ENCODE measurements at regions not wholly inside any gene's neighbourhood (a gene's known extent, or its start where the extent isn't known, plus 50 kb on each side); places are given as distances from the start of the nearest gene placed in this dataset.
"Not testable (repeated sequence)": the region's sequence is repeated elsewhere in the genome, so short reads cannot be mapped to it uniquely, and the experiment has no call there.

DNA sequence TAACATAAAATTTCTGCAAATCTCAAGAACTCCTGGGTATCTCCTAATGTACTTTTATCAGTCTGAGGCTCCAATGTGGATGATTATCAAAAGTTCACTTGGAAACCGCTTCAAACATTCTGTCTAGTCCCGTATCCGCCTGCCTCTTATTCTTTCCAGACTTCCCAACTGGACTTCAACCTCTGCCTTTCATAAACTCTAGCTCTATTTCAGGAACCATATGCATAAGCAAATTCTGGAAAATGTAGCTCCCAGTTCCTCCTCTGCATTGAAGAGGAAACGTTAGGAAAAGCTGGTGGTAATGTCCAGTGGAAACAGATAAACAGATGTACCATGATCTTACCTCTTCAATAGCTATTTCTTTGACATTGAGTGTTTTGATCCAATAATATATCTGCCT is 285.0 kb downstream of the KCNJ2 start:
- no peak for DNase-seq

DNA sequence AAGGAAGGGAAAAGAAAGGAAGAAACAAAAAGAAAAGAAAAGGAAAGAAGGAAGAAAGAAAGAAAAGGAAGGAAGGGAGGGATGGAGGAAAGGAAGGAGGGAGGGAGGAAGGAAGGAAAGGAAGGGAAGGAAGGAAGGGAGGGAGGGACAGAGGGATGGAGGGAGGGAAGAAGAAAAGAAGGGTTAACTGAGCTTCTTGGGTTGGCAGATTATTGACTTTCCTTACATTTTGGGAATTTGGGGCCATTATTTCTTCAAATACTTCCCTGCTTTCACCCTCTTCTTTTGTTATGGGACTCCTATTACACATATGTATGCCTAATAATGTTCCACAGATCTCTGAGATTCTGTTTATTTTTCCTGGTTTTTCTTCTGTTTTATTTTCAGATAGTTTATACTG is 285.6 kb downstream of the KCNJ2 start:
- DNase-seq: no peak

DNA sequence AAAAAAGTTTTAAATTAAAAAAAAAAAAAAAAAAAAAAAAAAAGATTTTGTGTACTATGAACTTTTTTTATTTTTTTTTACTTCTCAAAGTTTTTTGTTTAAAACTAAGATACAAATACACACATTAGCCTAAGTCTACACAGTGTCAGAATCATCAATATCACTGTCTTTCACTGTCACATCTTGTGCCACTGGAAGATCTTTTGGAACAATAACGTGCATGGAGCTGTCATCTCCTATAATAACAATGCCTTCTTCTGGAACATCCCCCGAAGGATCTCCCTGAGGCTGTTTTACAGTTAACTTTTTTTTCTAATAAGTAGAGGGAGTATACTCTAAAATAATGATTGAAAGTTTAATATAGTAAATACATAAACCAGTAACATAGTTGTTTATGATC is 295.7 kb downstream of the KCNJ2 start:
- no peak for DNase-seq

DNA sequence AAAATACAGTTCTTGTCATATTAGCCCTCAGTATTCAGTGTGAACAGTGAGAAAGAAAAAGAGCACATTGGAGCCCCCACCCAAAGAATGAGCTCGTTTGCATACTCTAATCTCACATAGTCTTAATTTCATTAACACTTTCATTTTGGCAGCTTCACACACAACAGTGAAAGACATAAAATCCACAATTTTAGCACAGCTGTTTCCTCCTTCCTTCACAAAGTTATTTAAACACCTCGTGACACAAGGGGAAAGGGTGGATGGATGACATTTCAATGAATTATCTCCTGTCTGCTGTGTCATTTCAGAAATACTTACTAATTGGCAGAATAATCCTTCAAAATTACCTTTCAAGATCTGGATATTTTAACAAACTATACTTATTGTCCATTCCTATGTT is 299.3 kb downstream of the KCNJ2 start:
- DNase-seq: no peak

DNA sequence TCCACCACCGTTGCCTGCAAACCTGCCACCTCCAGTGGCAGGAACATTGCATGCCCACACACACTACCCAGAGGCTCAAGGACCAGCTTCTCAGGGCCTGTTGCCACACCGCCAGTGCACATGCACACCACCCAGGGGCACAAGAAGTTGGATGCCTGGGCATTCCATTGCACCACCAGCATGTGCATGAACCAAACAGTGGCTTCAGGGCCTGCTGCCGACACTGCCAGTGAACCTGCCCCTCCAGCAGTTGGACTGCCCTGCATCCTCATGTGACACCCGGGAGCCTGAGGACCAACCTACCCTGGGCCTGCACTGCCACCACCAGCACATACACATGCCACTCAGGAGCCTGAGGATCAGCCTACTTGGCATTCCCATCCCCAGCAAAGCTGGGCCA is 303.7 kb downstream of the KCNJ2 start:
- DNase-seq: no peak

DNA sequence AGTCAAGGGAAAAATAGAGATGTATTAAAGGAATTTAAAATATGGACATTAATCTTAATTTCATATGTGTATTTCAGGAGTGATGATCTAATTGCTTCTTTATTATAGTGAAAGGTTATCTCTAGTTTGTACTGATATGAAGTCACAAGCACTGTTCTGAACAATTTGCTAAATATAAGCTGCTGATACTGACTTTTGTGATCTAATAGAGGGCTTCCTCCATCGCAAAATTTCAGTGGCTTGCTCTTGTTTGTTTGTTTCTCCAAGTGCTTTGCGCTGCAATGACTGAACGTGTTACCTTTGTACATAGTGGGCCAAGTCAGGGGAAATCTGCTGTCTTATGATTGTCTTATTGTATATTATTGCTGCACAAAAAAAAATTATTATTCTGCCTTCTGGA is 307.0 kb downstream of the KCNJ2 start:
- DNase-seq: no peak

DNA sequence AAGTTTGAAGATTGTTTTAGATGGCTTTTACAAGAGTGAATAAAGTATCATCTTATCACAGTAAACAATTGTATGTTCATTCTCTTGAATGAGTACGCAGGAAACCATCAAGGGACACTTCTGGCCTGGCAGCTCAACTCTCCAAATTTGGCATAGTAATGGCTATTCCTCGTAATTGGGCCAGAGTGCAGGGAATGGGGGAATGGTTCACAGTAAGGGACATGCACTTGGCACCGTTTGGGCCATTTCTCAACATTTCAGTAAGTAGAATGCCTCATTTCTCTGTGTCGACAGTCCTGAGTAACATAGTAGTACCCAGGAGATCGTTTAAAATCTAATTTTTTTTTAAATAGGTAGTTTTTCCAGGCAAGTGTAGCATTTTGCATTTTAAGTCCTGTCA is 309.6 kb downstream of the KCNJ2 start:
- DNase-seq: no peak

DNA sequence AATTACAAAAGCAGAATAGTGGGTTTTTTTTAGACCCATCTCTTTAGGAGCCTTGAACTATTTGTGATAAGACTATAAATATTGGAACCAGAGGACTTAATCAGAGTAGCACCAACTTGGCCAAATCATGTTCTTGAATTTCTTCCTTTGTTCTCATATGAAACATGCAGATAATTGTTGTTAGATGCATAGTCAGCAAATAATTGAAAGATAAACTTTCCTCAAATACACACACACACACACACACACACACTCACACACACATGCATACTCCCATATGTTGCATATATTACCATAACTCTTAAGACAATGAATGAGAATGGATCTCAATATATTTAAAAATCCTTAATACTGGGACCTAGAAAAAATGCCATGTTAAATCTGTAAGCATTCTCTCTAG is 310.4 kb downstream of the KCNJ2 start:
- no peak for DNase-seq

DNA sequence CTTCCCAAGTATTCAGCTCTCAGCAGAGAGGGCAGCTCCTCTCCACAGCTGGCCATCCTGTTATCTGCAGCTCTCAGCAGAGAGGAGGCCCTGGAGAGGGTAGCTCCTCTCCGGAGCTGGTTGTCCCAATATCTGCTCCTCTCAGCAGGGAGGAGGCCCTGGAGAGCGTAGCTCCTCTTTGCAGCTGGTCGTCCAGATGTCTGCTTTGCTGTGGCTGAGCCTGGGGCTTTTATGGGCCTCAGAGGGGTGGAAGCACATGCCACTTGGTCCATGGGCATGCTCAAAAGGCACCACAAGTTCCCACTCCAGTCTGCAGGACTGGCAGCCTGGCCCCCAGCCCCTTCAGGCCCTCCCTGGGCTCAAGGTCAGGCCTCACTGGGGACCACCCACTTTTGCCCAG is 314.3 kb downstream of the KCNJ2 start:
- no peak for DNase-seq

DNA sequence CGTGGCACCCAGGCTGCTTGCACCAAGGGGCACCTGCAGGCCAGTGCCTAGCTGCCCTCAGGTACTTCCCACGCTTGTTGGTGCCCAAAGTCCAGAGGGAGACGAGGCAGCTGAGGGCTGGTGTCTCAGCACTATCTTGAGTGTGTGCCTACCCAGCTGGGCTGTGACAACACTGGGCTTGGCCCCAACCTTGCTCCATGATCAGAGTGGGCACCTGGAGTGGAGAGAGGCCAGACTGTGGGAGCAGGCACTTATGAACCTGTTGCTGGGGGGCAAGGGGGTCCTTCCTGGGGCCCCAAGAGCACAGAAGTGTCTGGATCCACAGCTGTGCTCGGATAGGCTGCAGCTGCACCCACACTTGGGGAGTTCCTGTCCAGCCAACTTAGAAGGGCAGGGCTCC is 314.7 kb downstream of the KCNJ2 start:
- no peak for DNase-seq

DNA sequence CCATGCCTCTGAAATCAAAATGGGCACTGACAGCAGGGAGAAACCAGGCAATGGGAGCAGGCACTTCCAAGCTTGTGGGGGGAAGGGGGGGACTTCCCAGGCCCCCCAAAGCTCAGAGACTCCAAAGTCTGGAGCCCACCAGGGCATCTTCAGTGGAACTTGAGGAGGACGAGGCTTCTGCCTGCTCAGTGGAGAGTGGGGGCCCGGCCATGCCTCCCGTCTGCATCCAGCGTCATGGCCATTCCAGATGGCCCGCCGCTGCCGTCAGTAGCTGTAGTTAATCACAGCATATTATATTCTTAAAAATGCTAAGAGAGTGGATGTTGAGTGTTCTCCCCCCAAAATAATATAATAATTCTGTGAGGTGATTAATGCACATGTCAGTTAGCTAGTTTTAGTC is 315.2 kb downstream of the KCNJ2 start:
- no peak for DNase-seq

DNA sequence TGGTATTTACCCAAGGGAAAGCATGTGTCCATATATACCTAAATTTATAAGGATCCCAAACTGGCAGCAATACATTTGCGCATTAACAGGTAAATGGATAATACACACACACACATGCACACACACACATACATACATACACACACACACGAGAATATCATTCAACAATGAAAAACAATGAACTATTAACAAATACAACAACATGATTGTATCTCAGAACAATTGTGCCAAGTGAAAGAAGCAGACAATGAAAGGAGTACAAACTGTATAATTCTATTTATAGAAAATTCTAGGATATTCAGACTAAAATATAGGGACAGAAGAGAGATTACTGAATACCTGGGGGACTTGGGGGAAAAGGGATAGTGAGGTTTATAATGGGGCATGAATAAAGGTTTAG is 323.0 kb downstream of the KCNJ2 start:
- no peak for DNase-seq

DNA sequence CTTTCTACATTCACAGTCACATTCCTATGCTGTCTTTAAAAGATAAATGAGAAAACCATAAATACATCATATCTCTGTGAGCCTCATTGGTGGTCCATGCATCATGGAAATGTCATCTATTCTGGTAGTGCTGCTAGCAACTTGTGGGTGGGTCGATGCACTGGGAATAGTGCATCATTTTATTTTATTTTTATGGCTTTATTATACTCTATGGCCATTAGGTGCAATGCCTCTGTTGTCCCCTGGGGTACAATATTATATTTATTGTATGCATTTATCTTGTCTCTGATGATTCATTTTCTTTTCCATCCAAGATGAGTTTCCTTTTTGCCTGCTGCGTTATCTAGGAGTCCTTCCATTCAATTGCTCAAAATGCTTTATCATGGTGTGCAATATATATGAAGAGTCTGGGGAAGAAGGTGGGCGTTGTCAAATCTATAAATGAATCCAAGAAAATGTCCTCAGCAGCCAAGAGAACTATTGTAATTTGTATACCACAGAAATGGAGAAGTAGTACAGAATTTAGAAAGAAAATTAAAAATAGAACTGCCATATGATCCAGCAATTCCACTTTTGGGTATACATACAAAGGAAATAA is 324.0 kb downstream of the KCNJ2 start:
- DNase-seq: no peak

DNA sequence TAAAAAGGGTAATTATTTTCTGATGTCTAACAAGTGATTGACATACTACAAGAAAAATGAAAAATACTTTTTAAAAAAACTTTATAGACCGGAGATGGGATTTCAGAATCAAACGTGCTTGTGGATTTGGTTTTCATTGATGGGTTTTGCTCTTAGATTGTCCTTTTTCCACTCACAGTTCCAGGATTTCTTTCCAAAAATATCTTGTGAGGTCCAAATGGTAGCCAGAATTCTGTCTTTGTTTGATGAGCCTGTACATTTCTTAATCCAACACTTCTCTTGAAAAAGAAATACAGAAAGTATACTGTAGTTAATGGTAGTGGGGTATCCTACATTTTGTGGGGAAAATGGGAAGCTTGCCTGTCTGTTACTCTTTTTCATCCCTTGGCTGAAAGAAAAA is 329.3 kb downstream of the KCNJ2 start:
- DNase-seq: no peak

DNA sequence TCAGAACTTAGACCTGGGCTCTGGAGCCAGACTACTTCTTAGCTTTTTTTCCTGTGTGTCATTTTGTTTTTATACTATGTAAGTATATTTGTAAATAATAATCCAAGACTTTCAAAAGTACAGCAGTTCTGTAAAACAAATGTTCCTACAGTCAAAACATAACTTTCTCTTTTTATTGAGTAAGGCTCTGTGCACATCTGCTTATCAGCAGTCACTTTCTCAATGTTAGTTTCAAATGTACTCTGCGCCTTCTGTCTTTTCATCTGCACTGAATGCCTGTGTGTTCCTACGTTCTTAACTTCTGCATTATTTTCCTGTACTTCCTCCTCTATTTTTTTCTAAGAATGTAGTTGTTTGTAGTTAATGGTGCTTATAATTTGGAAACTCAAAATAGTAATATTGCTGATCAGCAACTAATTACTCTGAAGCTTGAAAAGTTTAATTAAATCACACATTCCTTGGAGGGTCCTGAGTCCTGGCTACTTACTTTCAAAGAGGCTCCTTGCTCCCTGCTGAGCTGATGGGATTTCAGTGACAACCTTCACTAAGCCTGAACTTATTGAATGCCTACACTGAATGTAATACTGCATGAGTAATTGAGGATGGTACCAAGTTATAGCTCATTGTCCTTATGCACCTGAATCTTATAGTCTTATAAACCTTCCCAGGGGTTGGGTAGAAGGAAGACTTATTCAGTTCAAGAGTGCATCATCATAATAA is 329.9 kb downstream of the KCNJ2 start:
- DNase-seq: no peak

DNA sequence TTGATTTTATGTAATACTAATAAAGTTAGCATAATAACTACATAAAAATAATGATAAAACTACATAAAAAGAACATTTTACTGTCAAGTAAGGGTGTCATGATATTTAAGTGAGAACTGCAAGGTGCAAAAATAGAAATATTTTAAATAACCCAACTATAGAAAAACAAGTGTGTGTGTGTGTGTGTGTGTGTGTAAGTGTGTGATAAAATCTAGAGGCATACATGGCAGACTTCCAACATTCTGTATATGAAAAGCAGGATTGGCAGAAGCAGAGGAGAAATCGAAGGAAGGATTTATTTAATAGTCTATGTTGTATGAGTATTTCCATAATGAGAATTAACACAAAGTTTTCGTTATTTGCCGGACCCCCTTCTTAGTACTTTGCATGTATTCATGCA is 334.1 kb downstream of the KCNJ2 start:
- DNase-seq: no peak

DNA sequence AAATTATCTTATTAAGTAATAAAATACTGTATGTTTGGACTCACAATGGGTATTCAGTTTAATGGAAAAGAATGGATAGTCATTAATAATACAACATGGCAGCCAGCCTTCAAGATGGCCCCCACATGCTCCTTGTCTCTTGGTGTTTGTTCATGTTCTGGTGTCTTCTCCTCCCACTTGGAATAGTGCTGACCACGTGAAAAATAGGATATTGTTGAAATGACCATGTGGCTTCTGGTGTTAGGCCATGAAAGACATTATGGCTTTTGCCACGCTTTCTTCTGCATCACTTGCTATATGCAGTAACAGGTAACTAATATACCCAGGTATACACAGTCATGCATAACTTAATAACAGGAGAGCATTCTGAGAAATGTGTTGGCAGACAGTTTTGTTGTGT is 341.0 kb downstream of the KCNJ2 start:
- DNase-seq: no peak

DNA sequence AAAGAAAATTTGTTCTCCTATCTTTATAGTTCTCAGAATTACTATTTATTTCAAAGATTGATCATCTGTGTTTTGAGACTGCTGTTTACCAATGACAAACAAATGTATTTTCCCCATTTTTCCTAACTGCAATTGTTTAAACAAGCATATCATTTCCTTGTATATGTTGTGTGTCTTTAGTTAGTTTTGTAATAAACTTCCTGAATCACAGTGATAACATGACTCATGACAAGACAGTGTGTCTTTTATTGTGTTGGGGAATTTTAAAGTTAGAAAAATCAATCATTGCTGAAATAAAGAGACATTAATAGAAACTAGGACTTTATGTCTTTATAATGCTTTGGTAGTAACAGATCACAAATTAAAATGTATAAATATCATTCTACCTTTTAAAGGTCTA is 348.5 kb downstream of the KCNJ2 start:
- no peak for DNase-seq

DNA sequence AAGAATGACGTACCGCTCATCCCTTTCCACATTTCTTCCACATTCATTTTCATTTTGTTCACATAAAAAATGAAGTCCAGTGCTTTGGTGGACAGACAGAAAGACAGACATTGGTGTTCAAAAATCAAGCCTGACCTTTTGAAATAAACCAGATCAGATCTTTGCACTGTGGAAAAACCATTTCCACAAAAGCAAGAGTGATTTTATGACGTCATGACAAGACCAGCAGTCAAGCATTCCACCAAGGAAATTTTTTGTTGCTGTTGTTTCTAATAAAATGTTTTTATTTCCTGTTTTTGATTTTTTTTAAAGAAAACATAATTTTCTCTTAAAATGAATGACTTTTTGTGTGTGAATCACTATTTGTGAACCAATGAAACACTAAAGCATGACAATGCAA is 350.0 kb downstream of the KCNJ2 start:
- DNase-seq: no peak

DNA sequence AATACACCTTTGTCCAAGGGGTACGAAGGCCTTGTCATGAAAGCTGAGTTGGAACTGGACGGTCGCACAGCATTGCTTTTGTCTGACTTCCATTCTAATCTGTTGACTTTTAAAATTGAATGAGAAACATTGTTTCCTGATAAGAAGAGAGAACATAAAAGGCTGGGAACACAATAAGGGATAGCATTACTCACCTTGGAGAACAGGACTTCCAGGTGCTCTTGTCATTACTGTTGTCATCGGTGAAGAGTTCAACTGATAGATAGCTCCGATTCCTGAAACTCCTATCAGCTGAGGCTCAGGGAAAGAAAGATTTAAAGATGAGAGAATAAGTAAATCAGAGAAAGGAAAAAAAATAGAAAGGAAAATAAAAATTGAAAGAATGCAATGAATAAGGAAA is 351.1 kb downstream of the KCNJ2 start:
- no peak for DNase-seq

DNA sequence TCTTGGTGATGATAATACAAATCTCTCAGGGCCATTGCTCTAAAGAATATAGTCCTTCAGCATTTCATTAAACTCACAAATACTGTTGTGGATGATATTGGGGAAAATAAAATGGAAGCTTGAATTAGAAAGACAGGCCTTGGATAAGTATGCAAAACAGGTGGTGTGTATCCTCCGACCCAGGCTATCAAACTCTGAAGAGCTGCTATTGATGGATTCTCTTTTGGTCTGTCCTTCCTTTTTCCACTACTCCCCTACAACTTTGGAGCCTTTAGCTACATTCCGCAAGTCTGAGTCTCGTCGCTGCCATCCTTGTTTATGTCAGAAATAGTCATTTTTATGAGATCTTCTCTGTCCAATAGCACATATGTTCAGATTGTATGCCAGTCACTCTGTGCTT is 351.6 kb downstream of the KCNJ2 start:
- DNase-seq: no peak

DNA sequence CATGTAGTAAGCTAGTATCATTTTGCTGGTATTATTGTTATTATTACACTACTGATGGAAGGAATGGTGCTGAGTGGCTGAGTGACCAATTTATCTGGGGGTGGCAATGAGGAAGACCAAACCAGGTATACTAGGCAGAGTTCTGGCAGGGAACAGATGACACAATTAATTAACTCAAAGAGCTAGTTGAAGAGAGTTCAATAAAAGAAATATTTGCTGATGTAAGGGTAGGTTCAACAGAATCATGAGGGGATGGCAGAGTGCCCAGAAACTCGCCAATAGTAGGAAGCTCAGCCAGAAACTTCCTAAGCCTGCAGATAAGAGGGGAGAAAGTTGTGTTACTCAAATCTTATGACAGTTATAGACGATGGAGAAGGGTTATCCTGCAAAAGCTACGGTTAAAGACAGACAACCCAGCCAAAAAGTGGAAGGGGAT is 352.5 kb downstream of the KCNJ2 start:
- no peak for DNase-seq

DNA sequence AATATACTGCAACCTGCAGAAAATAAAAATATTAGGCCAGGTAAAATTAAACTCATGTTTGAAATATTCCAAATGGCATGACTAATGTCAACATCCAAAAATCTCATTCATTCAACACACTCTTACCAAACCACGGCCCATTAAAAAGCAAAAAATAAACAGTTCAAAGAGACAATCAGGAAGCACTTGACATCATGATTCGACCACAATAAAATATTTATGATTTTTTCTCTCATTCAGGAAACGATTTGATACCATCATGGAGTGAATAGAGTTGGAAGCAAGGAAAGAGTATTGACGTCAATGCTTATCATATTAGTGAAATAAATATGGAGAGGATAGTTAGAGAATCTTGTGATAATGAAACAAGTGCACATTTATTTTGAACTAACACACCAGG is 354.1 kb downstream of the KCNJ2 start:
- DNase-seq: no peak

DNA sequence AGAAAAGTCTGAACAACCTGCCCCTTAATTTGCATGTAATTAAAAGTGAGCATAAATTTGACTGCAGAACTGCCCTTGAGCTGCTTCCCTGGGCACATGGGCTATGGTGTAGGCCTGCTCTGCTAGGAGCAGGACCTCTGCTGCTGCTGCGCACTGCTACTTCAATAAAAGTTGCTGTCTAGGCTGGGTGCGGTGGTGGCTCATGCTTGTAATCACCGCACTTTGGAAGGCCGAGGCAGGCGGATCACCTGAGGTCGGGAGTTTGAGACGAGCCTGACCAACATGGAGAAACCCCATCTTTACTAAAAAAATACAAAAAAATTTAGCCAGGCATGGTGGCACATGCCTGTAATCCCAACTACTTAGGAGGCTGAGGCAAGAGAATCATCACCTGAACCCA is 355.7 kb downstream of the KCNJ2 start:
- DNase-seq: not testable (repeated sequence)

DNA sequence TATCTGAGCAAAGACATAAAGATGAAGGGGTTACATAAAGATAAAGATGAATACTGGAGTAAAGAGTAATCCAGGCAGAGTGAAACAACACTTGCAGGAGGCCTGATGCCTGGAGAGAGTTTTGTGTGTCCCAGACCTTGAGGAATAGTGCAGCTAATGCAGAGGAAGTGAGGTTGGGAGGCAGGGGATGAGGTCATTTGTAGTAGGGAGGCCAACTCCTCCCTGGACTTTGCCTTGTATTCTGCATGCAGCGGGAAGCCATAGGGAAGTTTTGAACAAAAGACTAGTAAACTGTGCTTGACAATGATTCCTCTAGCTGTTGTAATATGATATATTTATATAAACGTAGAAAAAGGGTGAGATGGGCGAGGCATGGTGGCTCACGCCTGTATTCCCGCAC is 356.6 kb downstream of the KCNJ2 start:
- no peak for DNase-seq

Measured in CD4-positive, alpha-beta T cell treated with Interleukin-12 subunit alpha and Interleukin-12 subunit beta, for 1 hour (primary cell).